B cell (primary cell): ENCODE measurements at regions not wholly inside any gene's neighbourhood (a gene's known extent, or its start where the extent isn't known, plus 50 kb on each side); places are given as distances from the start of the nearest gene placed in this dataset.

Experiments
- CTCF ChIP-seq: fragments of 200-600 bp; IDR thresholded peaks from one replicate; pipeline ENCODE4 v1.8.0; 2022; ENCODE audit warnings: antibody characterized with exemption, mild to moderate bottlenecking
- EZH2 ChIP-seq: IDR thresholded peaks from 2 replicates; pipeline ENCODE4 v1.6.1; 2012; ENCODE audit warnings: borderline replicate concordance, low read depth, mild to moderate bottlenecking, moderate library complexity, low read length; ENCODE audit not compliant: insufficient read depth, poor library complexity, severe bottlenecking

- no peak for TF ChIP-seq CTCF
- no peak for TF ChIP-seq EZH2
Measured at GRCh38 chr9:105172436-105172835, 72.0 kb upstream of the SLC44A1 start.
